Lung microvascular endothelial cell (primary cell): ENCODE measurements at regions not wholly inside any gene's neighbourhood (a gene's known extent, or its start where the extent isn't known, plus 50 kb on each side); places are given as distances from the start of the nearest gene placed in this dataset.
"Not testable (repeated sequence)": the region's sequence is repeated elsewhere in the genome, so short reads cannot be mapped to it uniquely, and the experiment has no call there.

Experiments used
- DNase-seq, 2 donors: peaks; one replicate each; pipeline versions ENCODE4 v3.0.0 to v3.0.0-alpha.2; 2010; ENCODE audit warnings: low read depth in 2 of 2

DNA sequence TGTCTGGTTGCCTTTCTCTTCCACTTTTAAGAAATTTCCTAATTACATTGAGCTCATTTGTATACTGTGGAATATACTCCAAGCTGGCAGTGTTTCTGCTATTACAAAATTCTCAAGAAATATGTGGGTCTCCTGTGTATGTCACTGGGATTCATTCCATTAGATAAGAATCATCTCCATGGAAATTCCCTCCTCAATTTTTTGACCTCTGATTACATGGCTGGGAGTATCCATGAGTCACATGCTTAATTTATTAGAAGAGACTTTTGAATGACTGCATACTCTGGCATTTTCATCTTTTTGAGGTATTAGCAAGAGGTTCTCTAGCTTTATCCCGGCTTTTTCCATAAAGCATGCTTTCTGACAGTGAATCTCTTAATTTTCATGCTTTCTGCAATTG lies 665.5 kb upstream of the CNTNAP5 start:
- DNase-seq, result no peak

DNA sequence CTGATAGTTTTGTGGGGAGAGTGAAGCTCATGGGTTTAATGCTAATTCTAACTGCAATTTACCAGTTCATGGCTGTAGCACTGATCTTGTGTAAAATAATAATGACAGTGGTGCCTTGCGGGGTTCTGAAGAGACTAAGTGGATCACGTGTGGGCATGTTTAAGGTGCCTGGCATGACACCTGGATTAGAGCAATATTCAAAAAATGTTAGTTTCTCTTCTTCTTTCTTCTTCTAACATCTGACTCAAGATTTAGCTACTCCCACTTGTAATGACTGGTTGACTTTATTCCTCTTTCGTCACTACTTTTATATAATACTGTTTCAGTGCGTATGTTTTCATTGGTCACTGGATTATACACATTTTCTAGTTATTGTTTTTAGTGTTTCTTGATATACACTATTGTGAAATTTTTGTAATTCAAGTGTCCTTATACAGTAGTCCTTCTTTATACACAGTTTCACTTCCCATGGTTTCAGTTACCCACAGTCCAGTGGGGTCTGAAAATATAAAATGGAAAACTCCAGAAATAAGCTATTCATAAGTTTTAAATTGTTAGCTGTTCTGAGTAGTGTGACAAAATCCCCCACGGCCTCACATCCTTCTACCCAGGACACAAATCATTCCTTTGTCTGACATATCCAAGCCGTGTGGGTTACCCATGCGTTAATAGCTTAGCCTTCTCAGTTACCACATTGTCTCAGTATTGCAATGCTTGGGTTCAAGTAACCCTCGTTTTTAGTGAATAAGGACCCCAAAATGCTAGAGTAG lies 662.2 kb upstream of the CNTNAP5 start:
- DNase-seq, result no peak

DNA sequence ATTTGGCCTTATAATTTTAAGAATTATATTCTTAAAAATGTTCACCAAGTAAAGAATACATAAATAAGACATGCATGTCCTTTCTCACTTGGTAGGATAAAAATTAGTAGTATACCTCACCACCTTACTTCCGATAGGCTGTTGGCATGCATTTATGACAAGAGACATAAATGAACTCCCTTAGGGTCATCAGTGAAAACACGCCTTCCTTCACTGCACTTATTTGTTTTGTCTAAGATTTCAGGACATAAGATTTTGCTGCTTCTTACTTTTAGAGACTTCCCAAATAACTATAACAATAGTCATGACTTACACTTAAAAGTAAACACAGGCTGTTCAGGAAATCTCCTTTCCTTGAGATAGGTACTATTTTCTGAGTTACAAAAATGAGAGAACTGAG lies 661.3 kb upstream of the CNTNAP5 start:
- no peak for DNase-seq

GRCh38 chr2:123364243-123364896 lies 660.7 kb upstream of the CNTNAP5 start:
- no peak for DNase-seq

- DNase-seq, result no peak
Measured at GRCh38 chr2:123366239-123366837, 658.7 kb upstream of the CNTNAP5 start.

DNA sequence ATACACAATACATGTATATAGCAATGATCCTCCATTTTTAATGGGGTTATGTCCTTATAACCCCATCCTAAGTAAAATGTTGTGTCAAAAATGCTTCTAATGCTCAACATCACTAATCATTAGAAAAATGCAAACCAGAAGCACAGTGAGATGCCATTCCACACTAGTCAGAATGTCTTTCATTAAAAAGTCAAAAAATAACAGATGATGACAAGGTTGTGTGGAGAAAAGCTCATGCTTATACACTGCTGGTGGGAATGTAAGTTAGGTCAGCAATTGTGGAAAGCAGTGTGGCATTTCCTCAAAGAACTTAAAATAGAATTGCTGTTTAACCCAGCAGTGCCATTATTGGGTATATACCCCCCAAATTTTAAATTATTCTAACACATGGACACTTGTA lies 654.9 kb upstream of the CNTNAP5 start:
- no peak for DNase-seq

DNA sequence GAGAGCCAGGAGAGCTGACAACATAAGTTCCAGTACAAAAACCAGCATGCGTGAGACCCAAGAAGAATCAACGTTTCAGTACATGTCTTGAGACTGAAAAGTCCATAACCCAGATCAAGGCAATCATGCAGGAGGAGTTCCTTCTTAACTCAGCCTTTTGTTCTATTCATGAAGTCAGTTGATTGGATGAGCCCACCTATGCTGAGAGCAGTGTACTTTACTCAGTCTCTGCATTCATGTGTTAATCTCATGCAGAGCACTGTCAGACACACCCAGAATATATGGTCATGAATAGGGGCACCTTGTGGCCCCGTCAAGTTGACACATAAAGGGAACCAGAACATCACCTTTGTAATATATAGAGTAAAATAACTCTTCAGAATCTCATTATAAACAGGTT lies 653.6 kb upstream of the CNTNAP5 start:
- DNase-seq, result no peak

GRCh38 chr2:123380370-123380935 lies 644.6 kb upstream of the CNTNAP5 start:
- no peak for DNase-seq

DNA sequence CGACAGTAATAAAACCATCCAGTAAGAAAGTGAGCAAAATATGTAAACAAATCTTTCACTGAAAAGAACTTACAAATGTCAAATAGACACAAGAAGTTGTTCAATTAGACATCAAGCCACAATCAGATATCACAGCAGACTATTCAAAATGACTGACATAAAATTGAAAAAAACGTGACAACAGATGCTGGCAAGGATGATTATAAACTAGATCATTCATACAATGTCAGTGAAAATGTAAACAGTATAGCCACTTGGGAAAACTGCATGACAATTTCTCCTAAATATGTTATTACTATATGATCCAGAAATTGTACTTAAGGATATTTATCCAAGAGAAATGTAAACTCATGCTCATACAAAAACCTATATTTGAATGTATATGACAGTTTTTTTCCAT lies 609.4 kb upstream of the CNTNAP5 start:
- DNase-seq, result no peak

- DNase-seq, result no peak
Measured at GRCh38 chr2:123419976-123420375, 605.1 kb upstream of the CNTNAP5 start.

GRCh38 chr2:123434546-123435395 lies 590.3 kb upstream of the CNTNAP5 start:
- no peak for DNase-seq

GRCh38 chr2:123438251-123438650 lies 586.8 kb upstream of the CNTNAP5 start:
- no peak for DNase-seq

- no peak for DNase-seq
Measured at GRCh38 chr2:123438675-123439074, 586.4 kb upstream of the CNTNAP5 start.

GRCh38 chr2:123448801-123449200 lies 576.3 kb upstream of the CNTNAP5 start:
- DNase-seq, result no peak

GRCh38 chr2:123451542-123451941 lies 573.5 kb upstream of the CNTNAP5 start:
- no peak for DNase-seq

- DNase-seq, result no peak
Measured at GRCh38 chr2:123453046-123453700, 571.9 kb upstream of the CNTNAP5 start.

GRCh38 chr2:123453772-123454171 lies 571.3 kb upstream of the CNTNAP5 start:
- DNase-seq, result no peak

- DNase-seq, result not testable (repeated sequence)
Measured at GRCh38 chr2:123455234-123455633, 569.9 kb upstream of the CNTNAP5 start.

DNA sequence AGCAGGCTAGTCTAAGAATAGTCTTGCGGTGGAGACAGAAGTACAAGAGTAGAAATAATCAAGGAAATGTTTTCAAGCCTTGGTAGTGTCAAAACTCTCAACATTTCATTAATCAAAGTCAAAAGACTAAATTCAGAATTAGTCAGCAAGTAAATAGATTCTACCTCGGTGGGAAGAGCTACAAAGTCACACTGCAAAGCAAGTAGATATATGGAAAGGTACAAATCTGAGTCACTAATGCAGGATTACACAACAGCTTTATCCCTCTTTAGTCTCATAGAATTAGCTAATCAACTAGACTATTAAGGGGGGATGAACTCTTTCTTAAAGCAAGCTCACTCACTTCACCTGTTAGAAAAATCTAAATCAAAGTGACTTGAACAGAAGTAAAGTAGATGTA lies 568.7 kb upstream of the CNTNAP5 start:
- DNase-seq, result no peak

- no peak for DNase-seq
Measured at GRCh38 chr2:123463886-123464285, 561.2 kb upstream of the CNTNAP5 start.

- DNase-seq, result no peak
Measured at GRCh38 chr2:123468071-123468470, 557.0 kb upstream of the CNTNAP5 start.
